HEK293T (cell line): ENCODE measurements at regions not wholly inside any gene's neighbourhood (a gene's known extent, or its start where the extent isn't known, plus 50 kb on each side); places are given as distances from the start of the nearest gene placed in this dataset.

ENCODE experiments used
- CTCF ChIA-PET: fragments of 350-600 bp; formaldehyde crosslinking; extraction: SDS; loops from one replicate; lab custom pipeline; 2021; ENCODE audit warnings: antibody characterized with exemption, inconsistent platforms; lab: Yijun Ruan, JAX
- POLR2A ChIA-PET: fragments of 350-600 bp; formaldehyde crosslinking; extraction: SDS; loops from one replicate; lab custom pipeline; 2020; ENCODE audit warnings: antibody characterized with exemption, inconsistent platforms; lab: Yijun Ruan, JAX
- DNase-seq: peaks from one replicate; pipeline ENCODE4 v3.0.0; 2012; ENCODE audit warnings: mixed read lengths; ENCODE audit errors: extremely low spot score
- ARNT ChIP-seq: fragments of 450-650 bp; IDR thresholded peaks from 2 replicates; pipeline ENCODE4 v1.6.1; 2017; ENCODE audit warnings: mild to moderate bottlenecking
- BHLHE40 ChIP-seq: fragments of 450-650 bp; IDR thresholded peaks from 2 replicates; pipeline ENCODE4 v1.6.1; 2016; ENCODE audit warnings: mild to moderate bottlenecking, moderate library complexity, borderline replicate concordance
- CTBP1 ChIP-seq: fragments of 450-650 bp; IDR thresholded peaks from 2 replicates; pipeline ENCODE4 v1.6.1; 2016; ENCODE audit warnings: borderline replicate concordance
- ELF4 ChIP-seq: fragments of 450-650 bp; IDR thresholded peaks from 2 replicates; pipeline ENCODE4 v1.6.1; 2017; ENCODE audit warnings: antibody characterized with exemption
- FOXA1 ChIP-seq: fragments of 450-650 bp; IDR thresholded peaks from 2 replicates; pipeline ENCODE4 v1.6.1; 2016; ENCODE audit warnings: mild to moderate bottlenecking
- FOXK2 ChIP-seq: fragments of 450-650 bp; IDR thresholded peaks from 2 replicates; pipeline ENCODE4 v1.6.1; 2016; ENCODE audit warnings: mild to moderate bottlenecking
- FOXM1 ChIP-seq: fragments of 450-650 bp; IDR thresholded peaks from 2 replicates; pipeline ENCODE4 v1.6.1; 2017; ENCODE audit warnings: mild to moderate bottlenecking, borderline replicate concordance
- HDGF ChIP-seq: fragments of 450-650 bp; IDR thresholded peaks from 2 replicates; pipeline ENCODE4 v1.6.1; 2017; ENCODE audit warnings: antibody characterized with exemption, borderline replicate concordance
- L3MBTL2 ChIP-seq: fragments of 450-650 bp; conservative IDR thresholded peaks from 2 replicates; pipeline ENCODE4 v1.6.1; 2016; ENCODE audit warnings: mild to moderate bottlenecking
- LEF1 ChIP-seq: fragments of 450-650 bp; IDR thresholded peaks from 2 replicates; pipeline ENCODE4 v1.6.1; 2017; ENCODE audit warnings: mild to moderate bottlenecking, borderline replicate concordance
- NFRKB ChIP-seq: fragments of 450-650 bp; IDR thresholded peaks from 2 replicates; pipeline ENCODE4 v1.6.1; 2016; ENCODE audit warnings: mild to moderate bottlenecking, moderate library complexity
- SP1 ChIP-seq: fragments of 450-650 bp; IDR thresholded peaks from 2 replicates; pipeline ENCODE4 v1.6.1; 2017
- SUZ12 ChIP-seq: fragments of 450-650 bp; IDR thresholded peaks from 2 replicates; pipeline ENCODE4 v1.6.1; 2016; ENCODE audit warnings: mild to moderate bottlenecking
- TARDBP ChIP-seq: fragments of 450-650 bp; IDR thresholded peaks from 2 replicates; pipeline ENCODE4 v1.6.1; 2016
- ZNF384 ChIP-seq: fragments of 450-650 bp; IDR thresholded peaks from 2 replicates; pipeline ENCODE4 v1.6.1; 2016
- TF ChIP-seq, protein P1 (sequence below): fragments of 450-650 bp; IDR thresholded peaks from 2 replicates; pipeline ENCODE4 v1.6.1; 2016

- POLR2A ChIA-PET = no interaction called here
- CTCF ChIA-PET = no interaction called here
- TF ChIP-seq ELF4 (no peak), FOXM1 (no peak), LEF1 (no peak), FOXK2 (no peak), BHLHE40 (no peak), FOXA1 (no peak), HDGF (no peak), ARNT (no peak), L3MBTL2 (no peak), NFRKB (no peak), SUZ12 (no peak), SP1 (no peak), TARDBP (no peak), CTBP1 (no peak), ZNF384 (no peak)
- TF ChIP-seq, protein P1, sequence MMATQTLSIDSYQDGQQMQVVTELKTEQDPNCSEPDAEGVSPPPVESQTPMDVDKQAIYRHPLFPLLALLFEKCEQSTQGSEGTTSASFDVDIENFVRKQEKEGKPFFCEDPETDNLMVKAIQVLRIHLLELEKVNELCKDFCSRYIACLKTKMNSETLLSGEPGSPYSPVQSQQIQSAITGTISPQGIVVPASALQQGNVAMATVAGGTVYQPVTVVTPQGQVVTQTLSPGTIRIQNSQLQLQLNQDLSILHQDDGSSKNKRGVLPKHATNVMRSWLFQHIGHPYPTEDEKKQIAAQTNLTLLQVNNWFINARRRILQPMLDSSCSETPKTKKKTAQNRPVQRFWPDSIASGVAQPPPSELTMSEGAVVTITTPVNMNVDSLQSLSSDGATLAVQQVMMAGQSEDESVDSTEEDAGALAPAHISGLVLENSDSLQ = no peak
- DNase-seq = no peak
Observed at GRCh38 chr15:38623744-38624143, 59.1 kb upstream of the RASGRP1 start.

GRCh38 chr15:38624244-38625205 lies 59.9 kb upstream of the RASGRP1 start:
- TF ChIP-seq FOXM1 (no peak), ARNT (no peak), SUZ12 (no peak), FOXK2 (no peak), LEF1 (no peak), L3MBTL2 (no peak), TARDBP (no peak), ELF4 (no peak), CTBP1 (no peak), ZNF384 (no peak), HDGF (no peak), BHLHE40 (no peak), FOXA1 (no peak)
- TF ChIP-seq, protein P1 = no peak
- ChIA-PET CTCF (no interaction called here), POLR2A (no interaction called here)
- no peak for DNase-seq

DNA sequence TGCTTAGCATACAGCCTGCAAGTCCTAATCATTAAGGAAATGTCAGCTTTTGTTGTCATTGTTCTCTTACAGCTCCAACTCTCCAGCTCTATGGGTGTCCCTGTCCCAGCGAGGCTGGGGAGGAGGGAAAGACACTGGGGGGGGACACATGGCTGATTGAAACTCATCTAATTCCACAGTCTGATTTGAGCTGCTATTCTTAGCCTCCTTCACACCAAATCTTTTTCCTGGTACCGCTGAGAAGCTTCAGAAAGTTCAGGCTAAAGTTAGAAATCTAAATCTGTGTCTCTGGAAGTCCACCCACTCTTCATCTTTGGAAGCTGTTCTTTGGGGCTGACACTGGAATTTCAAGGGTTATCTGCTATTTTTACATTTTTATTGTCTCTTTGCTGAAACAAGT lies 61.3 kb upstream of the RASGRP1 start:
- TF ChIP-seq, protein P1 = no peak
- TF ChIP-seq LEF1 = no peak
- ChIA-PET POLR2A (no interaction called here), CTCF (no interaction called here)
- DNase-seq = no peak

DNA sequence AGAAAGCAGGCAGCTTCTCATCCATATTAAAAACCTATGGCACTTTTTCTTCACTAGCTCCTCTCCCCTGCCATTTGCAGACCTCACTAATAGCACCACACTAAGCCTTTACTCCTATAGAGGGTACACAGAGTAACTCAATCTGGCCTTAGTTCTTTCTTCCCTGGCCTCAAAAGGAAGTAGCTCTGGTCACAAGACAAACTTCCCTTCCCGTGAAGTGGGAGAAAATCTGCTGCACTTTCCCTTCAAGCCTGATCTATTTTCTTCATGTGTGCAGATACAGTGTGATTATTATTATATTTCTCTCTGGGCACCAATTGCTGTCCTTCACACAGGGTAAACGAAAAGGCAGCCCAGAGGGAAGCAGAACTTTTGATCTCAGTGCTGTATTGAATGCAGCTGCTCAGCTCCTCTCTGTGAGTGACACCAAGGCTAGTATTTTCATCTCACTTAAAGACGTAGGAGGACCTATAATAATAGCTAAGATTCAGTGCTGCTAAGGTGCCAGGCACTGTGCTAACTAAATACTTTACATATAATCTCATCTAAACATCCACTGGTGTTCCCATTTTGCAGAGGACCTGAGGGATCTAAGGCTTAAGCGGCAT lies 61.9 kb upstream of the RASGRP1 start:
- TF ChIP-seq FOXK2 = no peak
- TF ChIP-seq BHLHE40 = no peak
- no peak for TF ChIP-seq LEF1
- no peak for TF ChIP-seq ARNT
- POLR2A ChIA-PET = no interaction called here
- no peak for DNase-seq
- CTCF ChIA-PET = interaction anchor here (0.6 kb wide), 1 partner anchor 120 kb away, joined by 6 read pairs; no protein-coding TSS in a partner anchor

DNA sequence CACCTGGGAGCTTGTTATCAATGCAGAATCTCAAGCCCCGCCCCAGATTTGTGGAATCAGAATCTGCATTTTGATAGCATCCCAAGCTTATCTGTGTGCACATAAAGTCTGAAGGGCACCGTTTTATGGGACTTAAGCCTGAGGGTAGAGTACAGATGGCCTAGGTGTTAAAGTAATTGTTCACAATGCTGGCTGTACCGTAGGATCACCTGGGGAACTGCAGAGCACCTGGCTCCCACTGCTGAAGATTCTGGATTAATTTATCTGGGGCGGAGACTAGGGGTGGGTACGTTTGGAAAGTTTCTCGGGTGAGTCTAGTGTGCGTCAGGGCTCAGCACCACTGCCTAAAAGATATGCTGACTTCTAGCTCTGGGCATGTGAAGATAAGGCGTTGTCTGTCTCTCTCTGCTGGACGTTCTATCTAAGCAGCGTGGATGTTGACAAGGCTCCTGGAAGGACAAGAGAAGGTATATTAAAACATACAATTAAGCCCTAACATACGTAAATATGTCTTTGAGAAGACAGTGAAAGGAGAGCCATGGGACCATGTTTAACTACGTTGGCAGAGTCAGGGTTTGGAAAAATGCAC lies 63.2 kb upstream of the RASGRP1 start:
- TF ChIP-seq FOXA1 = no peak
- no peak for TF ChIP-seq ELF4
- no peak for TF ChIP-seq BHLHE40
- TF ChIP-seq HDGF = no peak
- TF ChIP-seq LEF1 = no peak
- TF ChIP-seq L3MBTL2 = no peak
- TF ChIP-seq SP1 = no peak
- TF ChIP-seq TARDBP = no peak
- TF ChIP-seq CTBP1 = no peak
- TF ChIP-seq ARNT = no peak
- TF ChIP-seq, protein P1 = no peak
- TF ChIP-seq NFRKB = no peak
- no peak for TF ChIP-seq ZNF384
- TF ChIP-seq FOXM1 = no peak
- no peak for TF ChIP-seq SUZ12
- TF ChIP-seq FOXK2 = no peak
- no peak for DNase-seq
- POLR2A ChIA-PET = no interaction called here
- CTCF ChIA-PET = no interaction called here
